B cell (primary cell): ENCODE measurements at regions not wholly inside any gene's neighbourhood (a gene's known extent, or its start where the extent isn't known, plus 50 kb on each side); places are given as distances from the start of the nearest gene placed in this dataset.

Experiments used
- ATAC-seq: fragments of 200-7000 bp; cut with Tn5 transposase; one replicate; pipeline ENCODE4 v1.10.0; 2021; ENCODE audit warnings: low read depth, mild to moderate bottlenecking, moderate number of reproducible peaks, moderate library complexity
- CTCF ChIA-PET: fragments of 350-600 bp; sonication (Branson Sonifier 250); formaldehyde crosslinking; loops from one replicate; lab custom pipeline; 2021; ENCODE audit warnings: antibody characterized with exemption, inconsistent platforms; lab: Charles Lee
- POLR2A ChIA-PET: fragments of 350-600 bp; sonication (Branson Sonifier 250); formaldehyde crosslinking; loops from one replicate; lab custom pipeline; 2021; ENCODE audit warnings: antibody characterized with exemption; lab: Charles Lee
- DNase-seq: peaks from one replicate; pipeline ENCODE4 v3.0.0; 2013
- H2AFZ ChIP-seq: 2 replicates; pipeline ENCODE4 v1.6.1; 2012; ENCODE audit warnings: mild to moderate bottlenecking, low read depth, low read length; ENCODE audit not compliant: insufficient read depth, poor library complexity, severe bottlenecking
- H3K27ac ChIP-seq, 2 donors: 1 replicate in 1 of 2; 2 replicates in 1 of 2; pipeline ENCODE4 v1.5.1; 2012 to 2013; ENCODE audit warnings: low read length in 2 of 2, mild to moderate bottlenecking in 2 of 2, moderate library complexity in 1 of 2
- H3K27me3 ChIP-seq, 4 experiments: fragments of 200-600 bp in 1 of 4; sonication (generic) in 1 of 4; replicated peaks in 1 of 4; 1 replicate in 2 of 4; 2 replicates in 2 of 4; pipeline versions ENCODE4 v1.6.1 to v1.7.0; 2013 to 2016; ENCODE audit warnings: low read length in 3 of 4, mild to moderate bottlenecking in 2 of 4, mixed read lengths in 1 of 4, moderate library complexity in 1 of 4; ENCODE audit not compliant: insufficient read depth in 4 of 4, control insufficient read depth in 3 of 4; ENCODE audit errors: control extremely low read depth in 1 of 4
- H3K36me3 ChIP-seq, 2 experiments: replicated peaks in 1 of 2; 1 replicate in 1 of 2; 2 replicates in 1 of 2; pipeline versions ENCODE4 v1.6.1 to v1.7.1; 2013; ENCODE audit warnings: low read length in 1 of 2; ENCODE audit not compliant: insufficient read depth in 2 of 2, control insufficient read depth in 1 of 2; ENCODE audit errors: control extremely low read depth in 1 of 2, extremely low read depth in 1 of 2
- H3K4me1 ChIP-seq, 2 donors: fragments of 200-600 bp in 1 of 2; sonication (generic) in 1 of 2; 1 replicate in 1 of 2; 2 replicates in 1 of 2; pipeline versions ENCODE4 v1.5.1 to v1.6.1; 2013 to 2017; ENCODE audit warnings: low read length in 2 of 2; ENCODE audit not compliant: control insufficient read depth in 2 of 2, insufficient read depth in 2 of 2
- H3K4me2 ChIP-seq: replicated peaks from 2 replicates; pipeline ENCODE3; 2012; ENCODE audit warnings: mild to moderate bottlenecking, low read depth, low read length; ENCODE audit not compliant: poor library complexity, severe bottlenecking
- H3K4me3 ChIP-seq, 5 experiments: fragments of 200-600 bp in 1 of 5; sonication (generic) in 1 of 5; 1 replicate in 3 of 5; 2 replicates in 2 of 5; pipeline versions ENCODE4 v1.5.1 to v1.7.0; 2011 to 2016; ENCODE audit warnings: low read length in 4 of 5, mild to moderate bottlenecking in 4 of 5, low read depth in 2 of 5, control low read depth in 1 of 5, moderate library complexity in 1 of 5; ENCODE audit not compliant: insufficient read depth in 1 of 5; ENCODE audit errors: control extremely low read depth in 1 of 5, extremely low read depth in 1 of 5
- H3K79me2 ChIP-seq: fragments of 200-600 bp; sonication (generic); one replicate; pipeline ENCODE4 v1.6.0; 2016; ENCODE audit warnings: low read length; ENCODE audit not compliant: control insufficient read depth, insufficient read depth
- H3K9ac ChIP-seq: fragments of 200-600 bp; sonication (generic); 2 replicates; pipeline ENCODE4 v1.6.1; 2017; ENCODE audit warnings: mild to moderate bottlenecking, low read length, moderate library complexity
- H3K9me3 ChIP-seq, 3 donors: one replicate each; pipeline versions ENCODE4 v1.6.1 to v1.7.1; 2013; ENCODE audit warnings: low read length in 2 of 3; ENCODE audit not compliant: control insufficient read depth in 2 of 3, insufficient read depth in 1 of 3; ENCODE audit errors: control extremely low read depth in 1 of 3
- H4K20me1 ChIP-seq: 2 replicates; pipeline ENCODE4 v1.6.0; 2012; ENCODE audit warnings: mild to moderate bottlenecking, low read length; ENCODE audit not compliant: insufficient read depth, control insufficient read depth, poor library complexity, severe bottlenecking
- H3K27ac Mint-ChIP-seq: one replicate; pipeline ENCODE4 v1.8.0; 2021; ENCODE audit warnings: mixed read lengths
- H3K27me3 Mint-ChIP-seq: one replicate; pipeline ENCODE4 v1.8.0; 2021; ENCODE audit warnings: mixed read lengths
- H3K4me1 Mint-ChIP-seq: one replicate; pipeline ENCODE4 v1.8.0; 2021; ENCODE audit warnings: mixed read lengths
- H3K4me3 Mint-ChIP-seq: one replicate; pipeline ENCODE4 v1.8.0; 2021; ENCODE audit warnings: mixed read lengths
- H3K9me3 Mint-ChIP-seq: one replicate; pipeline ENCODE4 v1.8.0; 2022; ENCODE audit warnings: mixed read lengths; ENCODE audit not compliant: insufficient read depth
- EZH2 ChIP-seq: IDR thresholded peaks from 2 replicates; pipeline ENCODE4 v1.6.1; 2012; ENCODE audit warnings: borderline replicate concordance, low read depth, mild to moderate bottlenecking, moderate library complexity, low read length; ENCODE audit not compliant: insufficient read depth, poor library complexity, severe bottlenecking
- WGBS: methylation state at CpG from one replicate; pipeline ENCODE4 v1.1.5; 2013; ENCODE audit warnings: missing lambda C conversion rate; ENCODE audit not compliant: insufficient coverage; 5-methylcytosine and 5-hydroxymethylcytosine counted together
- intact Hi-C: fragments of 100-400 bp; cut with micrococcal nuclease; formaldehyde crosslinking; loops from one replicate; pipeline ENCODE4 v1.10.0; 2022
- TF ChIP-seq, protein P1 (sequence below): fragments of 200-600 bp; IDR thresholded peaks from one replicate; pipeline ENCODE4 v1.8.0; 2022; ENCODE audit warnings: antibody characterized with exemption, mild to moderate bottlenecking

- Mint-ChIP-seq H3K4me1 (no peaks in the 10 kb centered on the region), H3K27ac (no peak overlapping the region), H3K9me3 (peaks cover 3% of the 10 kb centered on the region), H3K4me3 (no peak overlapping the region), H3K27me3 (no peaks in the 10 kb centered on the region)
- Histone ChIP-seq H3K27ac (no peak overlapping the region), H3K27me3 (no peaks in the 10 kb centered on the region), H2AFZ (no peak overlapping the region), H3K79me2 (no peaks in the 10 kb centered on the region), H3K4me2 (no peak overlapping the region), H3K36me3 (no peaks in the 10 kb centered on the region), H3K4me1 (no peaks in the 10 kb centered on the region), H3K4me3 (no peak overlapping the region), H3K9me3 (peaks cover 0 to 8% (median 0%) of the 10 kb centered on the region in 3 donors), H3K9ac (no peak overlapping the region), H4K20me1 (no peaks in the 10 kb centered on the region)
- POLR2A ChIA-PET = no interaction called here
- CTCF ChIA-PET = no interaction called here
- ATAC-seq (no peak), DNase-seq (no peak)
- intact Hi-C loops = no loop called here
- no CpG with 5 or more reads among the region's 1 CpG for WGBS
- no peak for TF ChIP-seq EZH2
- TF ChIP-seq, protein P1, sequence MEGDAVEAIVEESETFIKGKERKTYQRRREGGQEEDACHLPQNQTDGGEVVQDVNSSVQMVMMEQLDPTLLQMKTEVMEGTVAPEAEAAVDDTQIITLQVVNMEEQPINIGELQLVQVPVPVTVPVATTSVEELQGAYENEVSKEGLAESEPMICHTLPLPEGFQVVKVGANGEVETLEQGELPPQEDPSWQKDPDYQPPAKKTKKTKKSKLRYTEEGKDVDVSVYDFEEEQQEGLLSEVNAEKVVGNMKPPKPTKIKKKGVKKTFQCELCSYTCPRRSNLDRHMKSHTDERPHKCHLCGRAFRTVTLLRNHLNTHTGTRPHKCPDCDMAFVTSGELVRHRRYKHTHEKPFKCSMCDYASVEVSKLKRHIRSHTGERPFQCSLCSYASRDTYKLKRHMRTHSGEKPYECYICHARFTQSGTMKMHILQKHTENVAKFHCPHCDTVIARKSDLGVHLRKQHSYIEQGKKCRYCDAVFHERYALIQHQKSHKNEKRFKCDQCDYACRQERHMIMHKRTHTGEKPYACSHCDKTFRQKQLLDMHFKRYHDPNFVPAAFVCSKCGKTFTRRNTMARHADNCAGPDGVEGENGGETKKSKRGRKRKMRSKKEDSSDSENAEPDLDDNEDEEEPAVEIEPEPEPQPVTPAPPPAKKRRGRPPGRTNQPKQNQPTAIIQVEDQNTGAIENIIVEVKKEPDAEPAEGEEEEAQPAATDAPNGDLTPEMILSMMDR = no peak
These were observed 97.7 kb upstream of the PDHA2 start for GRCh38 chr4:95742179-95742578.

GRCh38 chr4:95732061-95732460, 107.8 kb upstream of the PDHA2 start:
- TF ChIP-seq EZH2 = no peak
- TF ChIP-seq, protein P1 = no peak
- CTCF ChIA-PET = no interaction called here
- Histone ChIP-seq H3K27ac (no peak overlapping the region), H3K27me3 (no peaks in the 10 kb centered on the region), H3K4me2 (no peak overlapping the region), H4K20me1 (no peaks in the 10 kb centered on the region), H3K4me1 (no peaks in the 10 kb centered on the region), H3K79me2 (no peaks in the 10 kb centered on the region), H2AFZ (no peak overlapping the region), H3K9ac (no peak overlapping the region), H3K36me3 (no peaks in the 10 kb centered on the region), H3K4me3 (no peak overlapping the region), H3K9me3 (no peaks in the 10 kb centered on the region)
- no peak for ATAC-seq
- no peaks in the 10 kb centered on the region for H3K27me3 Mint-ChIP-seq
- intact Hi-C loops = no loop called here
- H3K4me1 Mint-ChIP-seq = no peaks in the 10 kb centered on the region
- no peak overlapping the region for H3K27ac Mint-ChIP-seq
- POLR2A ChIA-PET = no interaction called here
- no peak for DNase-seq
- peaks cover 6% of the 10 kb centered on the region for H3K9me3 Mint-ChIP-seq
- H3K4me3 Mint-ChIP-seq = no peak overlapping the region
